ENCODE measurements at regions not wholly inside any gene's neighbourhood (a gene's known extent, or its start where the extent isn't known, plus 50 kb on each side); places are given as distances from the start of the nearest gene placed in this dataset.

- intact Hi-C loops (cut with DNase I): no loop called here
- H3K27me3 ChIP-seq: no peaks in the 10 kb centered on the region
- H3K9me3 ChIP-seq: peaks cover 0 to 5% (median 0%) of the 10 kb centered on the region in 12 donors
- no peak overlapping the region for H3K4me3 ChIP-seq
- H3K27ac ChIP-seq: no peak overlapping the region
- no peaks in the 10 kb centered on the region for H3K4me1 ChIP-seq
- TF ChIP-seq POLR2A (IDR thresholded peaks at IDR 0.05) (no peak), CTCF (IDR thresholded peaks at IDR 0.05) (no peak)
- H3K36me3 ChIP-seq: no peaks in the 10 kb centered on the region
- no peak for DNase-seq
- 54 to 65% (median 61%) methylated on average over 3 of the region's 3 CpGs for WGBS, 4 donors
- no peak for ATAC-seq
Measured at GRCh38 chr2:80719607-80720006, 415.1 kb upstream of the LRRTM1 start.

GRCh38 chr2:80715433-80715832 is 410.9 kb upstream of the LRRTM1 start:
- H3K36me3 ChIP-seq: no peaks in the 10 kb centered on the region
- ATAC-seq: no peak

GRCh38 chr2:80711915-80712314 is 407.4 kb upstream of the LRRTM1 start:
- H3K27ac ChIP-seq: no peak overlapping the region
- H3K36me3 ChIP-seq: no peaks in the 10 kb centered on the region
- intact Hi-C loops (cut with DNase I): no loop called here
- H3K9me3 ChIP-seq: no peaks in the 10 kb centered on the region
- ATAC-seq: no peak
- no peak overlapping the region for H3K4me3 ChIP-seq
- TF ChIP-seq CTCF (IDR thresholded peaks at IDR 0.05): no peak
- TF ChIP-seq POLR2A (IDR thresholded peaks at IDR 0.05): no peak
- no peaks in the 10 kb centered on the region for H3K27me3 ChIP-seq
- no peaks in the 10 kb centered on the region for H3K4me1 ChIP-seq
- no peak for DNase-seq

More at GRCh38 chr2:80715433-80715832, 410.9 kb upstream of the LRRTM1 start:
- no peak for DNase-seq
- Histone ChIP-seq H3K27me3 (no peaks in the 10 kb centered on the region), H3K4me3 (no peak overlapping the region), H3K9me3 (no peaks in the 10 kb centered on the region), H3K27ac (no peak overlapping the region), H3K4me1 (no peaks in the 10 kb centered on the region)
- intact Hi-C loops (cut with DNase I): no loop called here
- 69 to 80% (median 74%) methylated on average over 1 of the region's 1 CpG for WGBS, 4 donors
- TF ChIP-seq CTCF (IDR thresholded peaks at IDR 0.05): no peak
- no peak for TF ChIP-seq POLR2A (IDR thresholded peaks at IDR 0.05)

GRCh38 chr2:80706951-80707350 is 402.4 kb upstream of the LRRTM1 start:
- WGBS, 4 donors: 43 to 78% (median 63%) methylated on average over 2 of the region's 2 CpGs
- ATAC-seq: no peak
- intact Hi-C loops (cut with DNase I): no loop called here

More at GRCh38 chr2:80706951-80707350, 402.4 kb upstream of the LRRTM1 start:
- no peaks in the 10 kb centered on the region for H3K36me3 ChIP-seq
- no peak for DNase-seq
- H3K4me1 ChIP-seq: no peaks in the 10 kb centered on the region
- H3K4me3 ChIP-seq: no peak overlapping the region
- no peaks in the 10 kb centered on the region for H3K27me3 ChIP-seq
- no peak overlapping the region for H3K27ac ChIP-seq
- TF ChIP-seq CTCF (IDR thresholded peaks at IDR 0.05) (no peak), POLR2A (IDR thresholded peaks at IDR 0.05) (no peak)
- H3K9me3 ChIP-seq: no peaks in the 10 kb centered on the region

Measured in heart left ventricle (tissue), 16 donors.